K562 (cell line): ENCODE measurements at regions not wholly inside any gene's neighbourhood (a gene's known extent, or its start where the extent isn't known, plus 50 kb on each side); places are given as distances from the start of the nearest gene placed in this dataset.

Experiments used
- ATAC-seq: fragments of 200-7000 bp; cut with Tn5 transposase; 3 replicates; pipeline ENCODE4 v1.9.1; 2020; ENCODE audit warnings: moderate library complexity
- BruUV-seq: library from RNA; stranded (reverse); fragments of 400-500 nt; replicated peaks from 2 replicates; lab custom pipeline; 2021; lab: Mats Ljungman, UMichigan
- CTCF ChIA-PET: fragments of 300-600 bp; formaldehyde crosslinking; extraction: SDS; loops from one replicate; lab custom pipeline; 2021; ENCODE audit warnings: low intra/inter-chr PET ratio; lab: Yijun Ruan, JAX
- POLR2A ChIA-PET: fragments of 300-600, 350-650 bp; sonication (Branson Sonifier 250); formaldehyde crosslinking; extraction: SDS; loops from one replicate; lab custom pipeline; 2021; ENCODE audit warnings: antibody characterized with exemption, inconsistent platforms; lab: Yijun Ruan, JAX
- DNase-seq, 4 experiments: peaks; one replicate each; pipeline versions ENCODE4 v3.0.0 to v3.0.0-alpha.2; 2011 to 2018; ENCODE audit warnings: low spot score in 3 of 4, mixed read lengths in 3 of 4; ENCODE audit errors: extremely low read depth in 1 of 4
- FAIRE-seq: peaks from 2 replicates; lab custom pipeline; 2011; peaks lifted over from hg19 to GRCh38; lab: Jason Lieb, UNC
- H2AFZ ChIP-seq: 2 replicates; pipeline ENCODE4 v1.6.0; 2011; ENCODE audit warnings: low read depth, low read length, control low read depth, inconsistent platforms
- H3K27ac ChIP-seq: fragments of 200-600 bp; 3 replicates; pipeline ENCODE4 v1.8.0; 2011; ENCODE audit warnings: low read depth, mild to moderate bottlenecking, control low read depth, inconsistent platforms, low read length, moderate library complexity, mixed read lengths; ENCODE audit errors: extremely low read depth
- H3K27me3 ChIP-seq, 2 experiments: fragments of 300-600 bp in 1 of 2; 2 replicates in 1 of 2; 3 replicates in 1 of 2; pipeline versions ENCODE4 v1.6.0 to v1.8.0; 2011; ENCODE audit warnings: inconsistent platforms in 2 of 2, low read length in 2 of 2, mild to moderate bottlenecking in 1 of 2, mixed read lengths in 1 of 2, moderate library complexity in 1 of 2; ENCODE audit not compliant: control insufficient read depth in 2 of 2, insufficient read depth in 2 of 2
- H3K36me3 ChIP-seq: fragments of 300-600 bp; 3 replicates; pipeline ENCODE4 v1.8.0; 2011; ENCODE audit warnings: mild to moderate bottlenecking, low read length, inconsistent platforms; ENCODE audit not compliant: control insufficient read depth, insufficient read depth
- H3K4me1 ChIP-seq, 2 experiments: fragments of 200-600 bp in 1 of 2; replicated peaks in 1 of 2; 2 replicates in 1 of 2; 3 replicates in 1 of 2; pipeline versions ENCODE4 v1.5.1 to v1.8.0; 2011; ENCODE audit warnings: inconsistent platforms in 2 of 2, low read length in 2 of 2, mild to moderate bottlenecking in 1 of 2, mixed read lengths in 1 of 2, moderate library complexity in 1 of 2; ENCODE audit not compliant: control insufficient read depth in 2 of 2, insufficient read depth in 2 of 2
- H3K4me2 ChIP-seq: 2 replicates; pipeline ENCODE4 v1.6.1; 2011; ENCODE audit warnings: low read length, control low read depth, inconsistent platforms, mixed read lengths; ENCODE audit not compliant: insufficient read depth
- H3K4me3 ChIP-seq: fragments of 200-600 bp; sonication (generic), shearing (Covaris generic); 2 replicates; pipeline ENCODE4 v1.5.1; 2016; ENCODE audit warnings: control low read depth, inconsistent platforms
- H3K79me2 ChIP-seq: fragments of 200-600 bp; 3 replicates; pipeline ENCODE4 v1.8.0; 2011; ENCODE audit warnings: low read length, inconsistent platforms; ENCODE audit not compliant: control insufficient read depth, insufficient read depth
- H3K9ac ChIP-seq, 2 experiments: 2 replicates each; pipeline versions ENCODE4 v1.6.0 to v1.6.1; 2011; ENCODE audit warnings: low read depth in 2 of 2, low read length in 2 of 2, control low read depth in 1 of 2, inconsistent platforms in 1 of 2, mild to moderate bottlenecking in 1 of 2, mixed read lengths in 1 of 2; ENCODE audit not compliant: insufficient read depth in 1 of 2
- H3K9me1 ChIP-seq: one replicate; pipeline ENCODE4 v1.6.0; 2011; ENCODE audit warnings: inconsistent platforms, mild to moderate bottlenecking, low read length, moderate library complexity; ENCODE audit not compliant: control insufficient read depth, insufficient read depth
- H3K9me3 ChIP-seq: replicated peaks from 2 replicates; pipeline ENCODE4 v1.5.1; 2011; ENCODE audit warnings: low read depth, low read length, inconsistent platforms; ENCODE audit not compliant: control insufficient read depth, insufficient read depth
- H4K20me1 ChIP-seq: replicated peaks from 2 replicates; pipeline ENCODE4 v1.6.1; 2011; ENCODE audit warnings: low read length, inconsistent platforms, mixed read lengths; ENCODE audit not compliant: control insufficient read depth, insufficient read depth
- BDP1 ChIP-seq: IDR thresholded peaks from 3 replicates; pipeline ENCODE4 v1.6.1; 2011; ENCODE audit not compliant: insufficient read length, insufficient read depth
- BRF1 ChIP-seq: IDR thresholded peaks from 3 replicates; pipeline ENCODE4 v1.6.1; 2011; ENCODE audit warnings: borderline replicate concordance, mild to moderate bottlenecking; ENCODE audit not compliant: insufficient read length; ENCODE audit errors: extremely low read depth
- CREB5 ChIP-seq: fragments of 250-450 bp; sonication (Bioruptor Pico); IDR thresholded peaks from 2 replicates; pipeline ENCODE4 v1.5.0; 2020; ENCODE audit warnings: mild to moderate bottlenecking
- ELK3 ChIP-seq: fragments of 450-650 bp; formaldehyde crosslinking; IDR thresholded peaks from 2 replicates; pipeline ENCODE4 v1.4.0; 2020; ENCODE audit warnings: mild to moderate bottlenecking
- EP400 ChIP-seq: fragments of 450-650 bp; IDR thresholded peaks from 2 replicates; pipeline ENCODE4 v1.6.1; 2017; ENCODE audit warnings: antibody characterized with exemption, mild to moderate bottlenecking, moderate library complexity
- FIP1L1 ChIP-seq: fragments of 200-400 bp; formaldehyde crosslinking; IDR thresholded peaks from 2 replicates; pipeline ENCODE4 v1.6.1; 2018; ENCODE audit warnings: mild to moderate bottlenecking, low read depth, low read length; ENCODE audit not compliant: poor library complexity, severe bottlenecking
- JUN ChIP-seq, 2 experiments: sonication (generic) in 1 of 2; formaldehyde crosslinking in 1 of 2; IDR thresholded peaks; 2 replicates each; pipeline versions ENCODE4 v1.6.1 to v1.8.0; 2012 to 2022; ENCODE audit warnings: borderline replicate concordance in 2 of 2, mild to moderate bottlenecking in 2 of 2, improper control_type of control experiment in 1 of 2, low read depth in 1 of 2, low read length in 1 of 2, missing genetic modification reagents in 1 of 2
- JUND ChIP-seq, 2 experiments: IDR thresholded peaks; 2 replicates in 1 of 2; 3 replicates in 1 of 2; pipeline ENCODE4 v1.6.1; 2011; ENCODE audit warnings: borderline replicate concordance in 2 of 2, low read depth in 2 of 2, low read length in 2 of 2, improper control_type of control experiment in 1 of 2, missing biosample characterization in 1 of 2, missing genetic modification characterization in 1 of 2, missing genetic modification reagents in 1 of 2
- LEF1 ChIP-seq: fragments of 450-650 bp; IDR thresholded peaks from 2 replicates; pipeline ENCODE4 v1.6.1; 2016; ENCODE audit warnings: mild to moderate bottlenecking
- MTA2 ChIP-seq: fragments of 450-650 bp; IDR thresholded peaks from 2 replicates; pipeline ENCODE4 v1.6.1; 2016; ENCODE audit warnings: low read depth
- MYNN ChIP-seq, 2 experiments: sonication (generic); formaldehyde crosslinking in 1 of 2; IDR thresholded peaks; 2 replicates each; pipeline versions ENCODE4 v1.5.0 to v1.6.1; 2016 to 2020; ENCODE audit warnings: antibody characterized with exemption in 1 of 2, missing genetic modification reagents in 1 of 2
- NBN ChIP-seq: fragments of 450-650 bp; IDR thresholded peaks from 2 replicates; pipeline ENCODE4 v1.6.1; 2016; ENCODE audit warnings: low read depth, mild to moderate bottlenecking
- NR1H2 ChIP-seq: sonication (generic); formaldehyde crosslinking; IDR thresholded peaks from 2 replicates; pipeline ENCODE4 v1.4.0; 2020; ENCODE audit warnings: mild to moderate bottlenecking, missing genetic modification reagents
- PHF8 ChIP-seq: fragments of 200-600 bp; sonication (generic); IDR thresholded peaks from 2 replicates; pipeline ENCODE4 v1.6.1; 2012; ENCODE audit warnings: mixed run types, mild to moderate bottlenecking, inconsistent platforms, low read length, moderate library complexity, borderline replicate concordance
- ZNF263 ChIP-seq: sonication (generic); formaldehyde crosslinking; IDR thresholded peaks from 2 replicates; pipeline ENCODE4 v1.8.0; 2022; ENCODE audit warnings: mild to moderate bottlenecking, missing genetic modification reagents, borderline replicate concordance
- ZNF780A ChIP-seq: fragments of 250-450 bp; sonication (Bioruptor Pico); IDR thresholded peaks from 2 replicates; pipeline ENCODE4 v1.5.0; 2021; ENCODE audit warnings: mild to moderate bottlenecking
- WGBS: fragments of 100-300 bp; shearing (Covaris generic); methylation state at CpG from one replicate; pipeline ENCODE4 v1.1.6; 2016; ENCODE audit warnings: low coverage, mixed read lengths; ENCODE audit not compliant: insufficient coverage; ENCODE audit errors: missing lambda C conversion rate; 5-methylcytosine and 5-hydroxymethylcytosine counted together
- in situ Hi-C: fragments of 300-500 bp; cut with MboI; formaldehyde crosslinking; loops from 4 replicates; pipeline ENCODE4 v1.15.0; 2018; ENCODE audit warnings: inconsistent platforms, mixed read lengths
- intact Hi-C: fragments of 100-400 bp; cut with micrococcal nuclease; formaldehyde crosslinking; loops from 2 replicates; pipeline ENCODE4 v1.14.2; 2022
- TF ChIP-seq, protein P1 (sequence below): sonication (generic); formaldehyde crosslinking; IDR thresholded peaks from 2 replicates; pipeline ENCODE4 v1.9.0; 2022; ENCODE audit warnings: mild to moderate bottlenecking, missing genetic modification reagents
- TF ChIP-seq, protein P2 (sequence below): fragments of 250-450 bp; sonication (Bioruptor Pico); IDR thresholded peaks from 2 replicates; pipeline ENCODE4 v1.5.0; 2020; ENCODE audit warnings: mild to moderate bottlenecking, borderline replicate concordance

GRCh38 chr4:104740161-104740560, 245.5 kb upstream of the CXXC4 start (continued):
- no peak for TF ChIP-seq CREB5 (CRISPR knock-in tag)
- TF ChIP-seq, protein P1, sequence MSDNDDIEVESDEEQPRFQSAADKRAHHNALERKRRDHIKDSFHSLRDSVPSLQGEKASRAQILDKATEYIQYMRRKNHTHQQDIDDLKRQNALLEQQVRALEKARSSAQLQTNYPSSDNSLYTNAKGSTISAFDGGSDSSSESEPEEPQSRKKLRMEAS: no peak
- TF ChIP-seq LEF1: no peak
- TF ChIP-seq FIP1L1: no peak
- TF ChIP-seq BRF1: no peak
- TF ChIP-seq MYNN (IDR thresholded peaks at IDR 0.05): no peak
- no peak for TF ChIP-seq MYNN (CRISPR knock-in tag; IDR thresholded peaks at IDR 0.05)
- TF ChIP-seq ZNF263 (CRISPR knock-in tag): no peak
- no peak for TF ChIP-seq PHF8
- TF ChIP-seq, all 486 proteins: peak for 0

GRCh38 chr4:104743215-104743653, 248.5 kb upstream of the CXXC4 start:
- no peaks in the 10 kb centered on the region for H3K9me1 ChIP-seq
- H2AFZ ChIP-seq: no peak overlapping the region
- in situ Hi-C loops (no loop called here), intact Hi-C loops (no loop called here)
- H3K79me2 ChIP-seq: no peaks in the 10 kb centered on the region
- POLR2A ChIA-PET: no interaction called here
- no peaks in the 10 kb centered on the region for H4K20me1 ChIP-seq
- H3K4me1 ChIP-seq: no peaks in the 10 kb centered on the region
- no peaks in the 10 kb centered on the region for H3K27me3 ChIP-seq
- BruUV-seq: no TSS peak
- no peak for DNase-seq
- CTCF ChIA-PET: no interaction called here
- H3K9me3 ChIP-seq: no peaks in the 10 kb centered on the region
- no peak overlapping the region for H3K9ac ChIP-seq
- H3K4me2 ChIP-seq: no peak overlapping the region
- WGBS: 0% methylated on average over 6 of the region's 6 CpGs
- ATAC-seq: no peak
- no peak overlapping the region for H3K4me3 ChIP-seq
- FAIRE-seq: no peak
- no peaks in the 10 kb centered on the region for H3K36me3 ChIP-seq
- no peak overlapping the region for H3K27ac ChIP-seq
- no peak for TF ChIP-seq MTA2
- no peak for TF ChIP-seq NBN
- no peak for TF ChIP-seq BDP1
- no peak for TF ChIP-seq JUN (IDR thresholded peaks at IDR 0.05; ENCODE audit: borderline replicate concordance, low read depth, low read length)
- TF ChIP-seq JUN (CRISPR knock-in tag; IDR thresholded peaks at IDR 0.05; ENCODE audit: borderline replicate concordance): no peak
- TF ChIP-seq JUND (IDR thresholded peaks at IDR 0.05; ENCODE audit: borderline replicate concordance, low read depth, low read length): no peak
- no peak for TF ChIP-seq JUND (tag; IDR thresholded peaks at IDR 0.05; ENCODE audit: borderline replicate concordance, low read depth, low read length)
- no peak for TF ChIP-seq EP400
- no peak for TF ChIP-seq ZNF780A (CRISPR knock-in tag)
- TF ChIP-seq, protein P2, sequence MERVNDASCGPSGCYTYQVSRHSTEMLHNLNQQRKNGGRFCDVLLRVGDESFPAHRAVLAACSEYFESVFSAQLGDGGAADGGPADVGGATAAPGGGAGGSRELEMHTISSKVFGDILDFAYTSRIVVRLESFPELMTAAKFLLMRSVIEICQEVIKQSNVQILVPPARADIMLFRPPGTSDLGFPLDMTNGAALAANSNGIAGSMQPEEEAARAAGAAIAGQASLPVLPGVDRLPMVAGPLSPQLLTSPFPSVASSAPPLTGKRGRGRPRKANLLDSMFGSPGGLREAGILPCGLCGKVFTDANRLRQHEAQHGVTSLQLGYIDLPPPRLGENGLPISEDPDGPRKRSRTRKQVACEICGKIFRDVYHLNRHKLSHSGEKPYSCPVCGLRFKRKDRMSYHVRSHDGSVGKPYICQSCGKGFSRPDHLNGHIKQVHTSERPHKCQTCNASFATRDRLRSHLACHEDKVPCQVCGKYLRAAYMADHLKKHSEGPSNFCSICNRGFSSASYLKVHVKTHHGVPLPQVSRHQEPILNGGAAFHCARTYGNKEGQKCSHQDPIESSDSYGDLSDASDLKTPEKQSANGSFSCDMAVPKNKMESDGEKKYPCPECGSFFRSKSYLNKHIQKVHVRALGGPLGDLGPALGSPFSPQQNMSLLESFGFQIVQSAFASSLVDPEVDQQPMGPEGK (CRISPR knock-in tag): no peak
- TF ChIP-seq NR1H2: no peak
- no peak for TF ChIP-seq ELK3
